Coronary artery (tissue), 2 donors: ENCODE measurements at regions not wholly inside any gene's neighbourhood (a gene's known extent, or its start where the extent isn't known, plus 50 kb on each side); places are given as distances from the start of the nearest gene placed in this dataset.
"Not testable (repeated sequence)": the region's sequence is repeated elsewhere in the genome, so short reads cannot be mapped to it uniquely, and the experiment has no call there.

Source experiments
- DNase-seq: peaks from one replicate; pipeline ENCODE4 v3.0.0-alpha.2; 2017; ENCODE audit warnings: low spot score
- H3K27ac ChIP-seq, 2 donors: fragments of 200-600 bp; sonication (generic); one replicate each; pipeline ENCODE4 v1.5.1; 2016 to 2019
- H3K4me3 ChIP-seq: fragments of 200-600 bp; sonication (generic); 2 replicates; pipeline ENCODE4 v1.5.1; 2016; ENCODE audit warnings: mild to moderate bottlenecking, moderate library complexity
- CTCF ChIP-seq: fragments of 200-600 bp; sonication (generic); IDR thresholded peaks from one replicate; pipeline ENCODE4 v1.5.1; 2019; ENCODE audit warnings: antibody characterized with exemption

DNA sequence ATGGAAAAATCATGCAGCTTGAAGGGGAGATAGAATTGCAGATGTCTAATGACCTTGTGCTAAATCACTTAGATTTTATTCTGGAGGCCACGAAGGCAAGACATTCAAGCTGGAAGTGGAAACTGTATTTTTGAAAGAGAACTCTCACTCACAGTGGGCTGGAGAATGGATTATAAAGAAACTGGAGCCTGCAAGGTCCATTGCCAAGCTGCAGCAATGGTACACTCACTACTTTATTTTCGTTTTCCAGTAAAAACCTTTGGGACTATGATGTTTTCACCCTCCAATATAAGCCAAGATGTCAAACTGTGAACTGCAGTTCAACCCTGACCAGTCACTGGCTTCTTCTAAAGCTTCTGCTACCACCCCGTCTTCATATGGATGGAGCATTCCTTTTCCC is 62.0 kb downstream of the SKIDA1 start:
- TF ChIP-seq CTCF, result no peak
- Histone ChIP-seq H3K4me3 (no peak overlapping the region), H3K27ac (no peak overlapping the region)
- no peak for DNase-seq

DNA sequence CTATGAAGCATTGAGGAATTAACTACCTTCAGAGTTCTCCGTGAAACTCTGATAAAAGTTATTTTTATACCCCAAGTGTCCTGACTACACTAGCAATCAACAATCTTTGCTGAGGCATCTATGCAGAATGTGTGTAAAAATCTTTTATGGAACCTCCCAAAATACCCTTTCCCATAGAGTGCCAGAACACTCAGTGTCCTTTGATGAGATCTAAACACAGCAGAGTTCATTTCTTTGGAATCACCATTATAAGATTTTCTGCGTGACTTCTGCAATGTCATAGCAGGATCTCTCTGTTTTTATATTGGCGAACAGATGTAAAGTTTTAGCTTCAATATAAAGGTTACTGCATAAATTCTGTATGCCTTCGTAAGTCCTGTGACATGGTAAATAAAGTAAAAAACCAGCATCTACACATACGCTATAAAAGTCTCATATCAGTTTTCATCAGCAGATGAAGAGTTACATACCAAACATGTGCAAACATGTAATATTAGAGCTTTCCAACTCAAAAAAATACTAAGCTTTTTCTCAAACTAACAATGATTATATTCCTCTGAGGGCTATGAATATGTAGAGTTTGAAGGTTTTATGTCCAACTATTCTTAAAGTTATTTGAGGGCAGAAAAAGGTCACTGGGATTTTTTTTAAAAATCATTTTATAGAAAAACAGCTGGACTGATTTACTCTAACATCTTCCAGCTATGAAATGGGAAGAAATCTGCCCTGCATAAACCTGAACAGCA is 67.2 kb downstream of the SKIDA1 start:
- no peak for TF ChIP-seq CTCF
- no peak for DNase-seq
- Histone ChIP-seq H3K27ac (no peak overlapping the region), H3K4me3 (no peak overlapping the region)

DNA sequence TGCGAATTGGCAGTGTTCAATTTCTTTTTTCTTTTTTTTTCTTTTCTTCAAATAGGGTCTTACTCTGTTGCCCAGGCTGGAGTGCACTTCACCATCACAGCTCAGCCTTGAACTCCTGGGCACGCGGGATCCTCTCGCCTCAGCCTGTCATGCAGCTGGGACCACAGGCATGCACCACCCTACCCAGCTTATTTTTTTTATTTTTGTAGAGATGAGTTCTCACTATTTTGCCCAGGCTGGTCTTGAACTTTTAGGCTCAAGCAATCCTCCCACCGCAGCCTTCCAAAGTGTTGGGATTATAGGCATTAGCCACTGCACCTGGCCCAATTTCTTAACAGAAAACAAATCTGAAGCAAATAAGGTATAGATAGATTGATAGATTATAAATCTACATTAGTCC is 69.3 kb downstream of the SKIDA1 start:
- no peak for DNase-seq
- no peak overlapping the region for H3K27ac ChIP-seq
- no peak for TF ChIP-seq CTCF
- H3K4me3 ChIP-seq, result no peak overlapping the region

DNA sequence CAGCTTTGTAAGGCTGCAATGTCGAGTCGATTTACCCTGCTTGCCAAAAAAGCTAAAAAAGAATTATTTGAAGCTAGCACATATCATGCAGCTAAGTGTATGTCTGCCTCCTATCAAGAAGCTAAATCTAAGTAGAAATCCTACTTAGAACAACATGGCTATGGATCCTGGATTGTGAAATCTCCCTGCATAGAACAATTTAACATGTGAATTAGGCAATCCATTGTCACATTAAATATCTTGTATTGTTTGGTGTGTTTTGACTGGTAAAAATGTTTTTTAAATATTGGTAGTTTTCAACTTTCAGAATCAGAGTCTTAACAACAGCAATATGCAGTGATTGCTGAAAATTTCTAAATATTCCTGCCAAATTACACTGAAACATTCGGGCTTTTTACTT is 73.3 kb downstream of the SKIDA1 start:
- Histone ChIP-seq H3K4me3 (no peak overlapping the region), H3K27ac (no peak overlapping the region)
- TF ChIP-seq CTCF, result no peak
- no peak for DNase-seq

- no peak for TF ChIP-seq CTCF
- no peak for DNase-seq
- Histone ChIP-seq H3K4me3 (no peak overlapping the region), H3K27ac (no peak overlapping the region)
Measured at GRCh38 chr10:21449288-21449966, 76.1 kb downstream of the SKIDA1 start.

DNA sequence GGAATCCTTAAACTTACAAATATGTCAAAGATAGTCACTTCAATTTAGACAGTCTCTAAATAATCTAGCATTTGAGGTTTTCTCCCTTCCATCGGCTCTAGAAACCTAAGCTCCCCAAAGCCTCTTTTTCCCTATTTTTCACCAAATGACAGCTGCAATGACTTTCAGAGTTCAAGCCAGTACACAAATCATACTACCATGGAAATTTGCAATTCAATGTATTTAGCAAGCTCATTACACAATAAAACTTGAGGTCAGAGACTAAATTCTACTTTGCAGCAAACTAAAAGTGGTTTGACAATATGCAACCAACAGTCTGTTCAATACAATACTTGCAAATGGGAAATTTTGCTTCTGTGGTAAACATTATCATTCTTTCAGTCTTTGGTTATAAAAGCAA is 80.3 kb downstream of the SKIDA1 start:
- TF ChIP-seq CTCF, result no peak
- no peak for DNase-seq
- no peak overlapping the region for H3K4me3 ChIP-seq
- H3K27ac ChIP-seq, result no peak overlapping the region

- Histone ChIP-seq H3K4me3 (no peak overlapping the region), H3K27ac (no peak overlapping the region)
- DNase-seq, result peak; percentile 24
- no peak for TF ChIP-seq CTCF
Measured at GRCh38 chr10:21441625-21442024, 83.9 kb downstream of the SKIDA1 start.

DNA sequence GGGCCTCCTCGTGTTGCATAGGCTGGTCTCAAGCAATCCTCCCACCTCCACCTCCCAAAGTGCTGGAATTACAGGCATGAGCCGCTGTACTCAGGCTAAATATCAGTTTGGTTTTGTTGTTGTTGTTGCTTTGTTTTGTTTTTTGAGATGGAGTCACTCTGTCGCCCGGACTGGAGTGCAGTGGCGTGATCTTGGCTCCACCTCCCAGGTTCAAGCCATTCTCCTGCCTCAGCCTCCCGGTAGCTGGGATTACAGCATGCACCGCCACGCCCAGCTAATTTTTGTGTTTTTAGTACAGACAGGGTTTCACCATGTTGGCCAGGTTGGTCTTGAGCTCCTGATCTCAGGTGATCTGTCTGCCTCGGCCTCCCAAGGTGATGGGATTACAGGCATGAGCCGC is 86.6 kb downstream of the SKIDA1 start:
- H3K27ac ChIP-seq, H3K4me3 ChIP-seq: not testable (repeated sequence)
- peak; percentile 19 for DNase-seq
